Astrocyte (in vitro differentiated cells and primary cell): ENCODE measurements at regions not wholly inside any gene's neighbourhood (a gene's known extent, or its start where the extent isn't known, plus 50 kb on each side); places are given as distances from the start of the nearest gene placed in this dataset.

Experiments
- CTCF ChIP-seq: IDR thresholded peaks from 2 replicates; pipeline ENCODE4 v1.5.1; 2011; ENCODE audit warnings: low read depth, mild to moderate bottlenecking, inconsistent platforms, low read length, moderate library complexity; ENCODE audit not compliant: insufficient read depth
- EZH2 ChIP-seq: IDR thresholded peaks from 2 replicates; pipeline ENCODE4 v1.6.1; 2012; ENCODE audit warnings: mild to moderate bottlenecking, low read length, inconsistent platforms; ENCODE audit not compliant: insufficient read depth

- TF ChIP-seq CTCF (no peak), EZH2 (no peak)
Measured at GRCh38 chr3:101117465-101117864, 124.2 kb upstream of the ABI3BP start.
